ENCODE measurements at regions not wholly inside any gene's neighbourhood (a gene's known extent, or its start where the extent isn't known, plus 50 kb on each side); places are given as distances from the start of the nearest gene placed in this dataset.

GRCh38 chr10:43795639-43796038 is 147.0 kb upstream of the ZNF32 start:
- no peak overlapping the region for H3K27ac ChIP-seq (ENCODE audit: low read depth, low read length)
- no peaks in the 10 kb centered on the region; a peak in 1 of 4 replicates for H3K36me3 ChIP-seq (ENCODE audit: control insufficient read depth in 1 of 2, insufficient read depth in 2 of 2, low read length in 2 of 2)
- intact Hi-C loops (cut with micrococcal nuclease), result loop anchor here (2.0 kb wide), 1 partner anchor 15 kb away; no protein-coding TSS in a partner anchor
- H3K9ac ChIP-seq (ENCODE audit: low read length), result no peak overlapping the region
- BruUV-seq (replicated peaks), result no TSS peak
- H3K27me3 ChIP-seq (ENCODE audit: insufficient read depth, low read length), result peaks cover 53% of the 10 kb centered on the region
- no peak overlapping the region for H3K4me3 ChIP-seq (replicated peaks in 1 of 2; ENCODE audit: low read depth in 1 of 2, low read length in 2 of 2)
- RAD21 ChIA-PET (ENCODE audit: low non-redundant PET in 1 of 2, low total read pairs in 2 of 2, uncharacterized antibody in 2 of 2, unreplicated experiment in 2 of 2), result no interaction called here
- POLR2A ChIA-PET, result no interaction called here
- no peaks in the 10 kb centered on the region for H3K9me3 ChIP-seq (ENCODE audit: control insufficient read depth in 1 of 2, insufficient read depth in 1 of 2, low read depth in 1 of 2, low read length in 2 of 2)
- no peak overlapping the region for H3K4me2 ChIP-seq (ENCODE audit: low read length)
- H3K9me2 ChIP-seq (ENCODE audit: insufficient read depth), result no peaks in the 10 kb centered on the region
- no peaks in the 10 kb centered on the region for H3K79me2 ChIP-seq (ENCODE audit: insufficient read depth, low read length)
- ATAC-seq (no peak), DNase-seq (ENCODE audit: low read depth, low spot score) (no peak)
- H2AFZ ChIP-seq (ENCODE audit: low read depth, low read length, poor library complexity, severe bottlenecking), result no peak overlapping the region
- H3K4me1 ChIP-seq (ENCODE audit: control insufficient read depth in 1 of 2, insufficient read depth in 2 of 2, low read length in 2 of 2), result no peaks in the 10 kb centered on the region
- TF ChIP-seq SIN3A (IDR thresholded peaks at IDR 0.05; ENCODE audit: low read depth) (no peak), SRF (IDR thresholded peaks at IDR 0.05; ENCODE audit: low read depth) (no peak), ZFX (IDR thresholded peaks at IDR 0.05) (no peak), MAX (IDR thresholded peaks at IDR 0.05) (no peak), REST (IDR thresholded peaks at IDR 0.05; ENCODE audit: low read depth) (no peak), ELF1 (IDR thresholded peaks at IDR 0.05; ENCODE audit: borderline replicate concordance, low read depth) (no peak), ATF3 (IDR thresholded peaks at IDR 0.05) (no peak), EGR1 (IDR thresholded peaks at IDR 0.05; ENCODE audit: low read depth) (no peak), CBX3 (IDR thresholded peaks at IDR 0.05; ENCODE audit: low read depth) (no peak), RAD21 (IDR thresholded peaks at IDR 0.05; ENCODE audit: low read depth) (no peak), YY1 (IDR thresholded peaks at IDR 0.05; ENCODE audit: extremely low read depth, insufficient replicate concordance, low read depth, low read length) (no peak), CTCF (IDR thresholded peaks at IDR 0.05 in 2 of 3, conservative IDR thresholded peaks at IDR 0.05 in 1 of 3; ENCODE audit: borderline replicate concordance in 1 of 3, insufficient read depth in 1 of 3, low read depth in 2 of 3, low read length in 2 of 3) (no peak), ZNF274 (IDR thresholded peaks at IDR 0.05; ENCODE audit: low read depth, low read length) (no peak), JUND (IDR thresholded peaks at IDR 0.05) (no peak), CEBPB (IDR thresholded peaks at IDR 0.05; ENCODE audit: low read depth) (no peak)
- H4K20me1 ChIP-seq (ENCODE audit: insufficient read depth), result no peaks in the 10 kb centered on the region
- CTCF ChIA-PET, result no interaction called here

Measured in HCT116 (cell line).